ENCODE measurements at regions not wholly inside any gene's neighbourhood (a gene's known extent, or its start where the extent isn't known, plus 50 kb on each side); places are given as distances from the start of the nearest gene placed in this dataset.
"Not testable (repeated sequence)": the region's sequence is repeated elsewhere in the genome, so short reads cannot be mapped to it uniquely, and the experiment has no call there.

DNA sequence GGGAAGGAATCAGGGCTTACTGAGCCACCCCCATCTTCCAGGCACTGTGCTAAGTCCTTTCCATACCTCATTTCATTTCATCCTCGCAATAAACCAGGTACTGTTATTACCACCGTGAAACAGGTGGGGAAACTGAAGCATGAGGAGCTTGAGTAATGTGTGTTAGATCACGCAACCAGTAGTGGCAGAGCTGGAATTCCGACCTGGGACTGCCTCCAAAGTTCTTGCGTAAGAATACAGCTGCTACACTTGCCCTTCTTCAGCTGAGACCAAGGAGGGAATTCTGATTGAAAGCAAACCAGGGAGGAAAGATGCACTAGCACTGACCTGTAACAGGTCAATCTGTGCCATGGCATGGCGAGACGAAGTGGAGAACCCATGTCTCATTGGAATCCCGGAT, 113.4 kb upstream of the MSX2 start:
- no peak for DNase-seq

DNA sequence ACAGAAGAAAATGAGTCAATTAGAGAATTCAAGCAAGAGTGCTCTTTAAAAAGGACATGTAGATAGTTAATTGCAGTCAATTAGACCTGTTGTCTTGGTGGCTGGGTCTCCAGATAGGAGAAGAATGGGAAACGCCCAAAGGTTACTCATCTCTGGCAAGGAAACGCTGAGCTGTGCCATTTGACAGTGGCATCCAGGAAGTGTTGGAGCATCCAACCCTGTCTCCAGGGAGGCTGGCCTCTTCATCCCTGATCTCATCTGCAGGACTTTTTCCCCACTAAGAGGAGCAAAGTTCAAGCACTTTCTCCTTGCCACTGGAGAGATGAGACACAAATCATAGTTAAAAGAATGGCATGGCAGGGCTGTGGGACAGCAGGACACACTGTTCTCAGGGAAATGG, 111.7 kb upstream of the MSX2 start:
- DNase-seq, result no peak

DNA sequence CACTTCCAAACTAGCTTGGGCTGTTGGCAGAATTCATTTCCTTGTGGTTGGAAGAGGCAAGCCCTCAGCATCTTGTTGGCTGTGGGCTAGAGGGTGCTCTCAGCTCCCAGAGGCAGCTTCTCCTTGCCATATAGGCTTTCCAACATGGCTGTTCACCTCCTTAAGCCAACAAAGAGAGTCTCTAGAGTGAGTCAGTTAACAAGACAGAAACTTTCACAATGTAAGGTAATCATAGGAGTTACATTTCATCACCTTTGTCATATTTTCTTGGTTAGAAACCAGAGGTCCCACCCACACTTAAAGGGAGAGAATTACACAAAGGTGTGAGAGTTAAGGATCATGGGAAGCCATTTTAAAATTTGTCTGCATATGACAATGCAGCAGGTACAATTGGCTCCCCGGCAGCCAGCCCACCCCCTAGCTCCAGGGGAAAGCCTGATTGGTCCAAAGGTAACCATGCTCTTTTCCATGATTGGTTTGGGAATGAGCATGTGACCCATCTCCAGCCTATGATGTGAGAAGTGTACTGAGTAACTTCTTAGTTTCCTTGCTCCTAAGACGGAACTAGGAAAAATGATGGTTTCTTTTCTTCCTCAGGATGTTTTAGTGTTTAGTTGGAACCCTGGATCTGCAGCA, 109.8 kb upstream of the MSX2 start:
- DNase-seq, result no peak

DNA sequence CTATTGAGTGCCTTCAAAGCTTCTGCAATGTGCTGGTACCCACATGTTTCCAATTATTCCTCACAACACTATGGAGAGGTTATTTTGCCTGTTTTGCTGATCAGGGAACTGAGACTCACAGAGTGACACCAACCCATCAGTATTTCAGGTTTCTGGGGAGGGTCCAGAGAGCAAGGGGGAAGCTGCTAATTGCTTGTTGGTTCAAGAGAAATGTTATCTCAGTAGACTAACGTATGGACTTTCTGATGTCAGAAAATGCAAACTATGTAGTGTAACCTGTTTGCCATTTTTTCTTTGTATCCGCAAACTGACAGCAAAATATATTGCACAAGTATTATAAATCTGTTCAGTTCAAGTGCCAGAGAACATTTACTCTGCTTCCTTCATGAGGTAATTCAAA, 108.3 kb upstream of the MSX2 start:
- no peak for DNase-seq

DNA sequence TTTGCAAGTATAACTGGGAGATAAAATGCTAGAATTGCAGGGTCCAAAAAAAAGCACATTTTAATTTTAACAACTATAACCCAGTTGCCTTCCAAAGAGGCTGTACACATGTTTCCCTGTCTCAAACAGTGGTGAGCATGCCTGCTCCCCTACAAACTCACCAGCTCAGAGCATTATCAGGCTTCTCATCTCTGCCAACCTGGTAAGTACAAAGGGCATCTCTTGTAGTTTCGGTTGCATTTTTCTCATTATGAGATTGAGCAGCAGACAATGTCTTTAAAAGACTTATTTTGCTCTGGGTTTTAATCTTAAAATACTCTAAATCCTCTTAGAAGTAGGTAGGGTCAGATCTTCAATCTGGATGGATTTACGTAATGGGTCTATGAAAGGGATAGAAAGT, 107.1 kb upstream of the MSX2 start:
- DNase-seq, result no peak

DNA sequence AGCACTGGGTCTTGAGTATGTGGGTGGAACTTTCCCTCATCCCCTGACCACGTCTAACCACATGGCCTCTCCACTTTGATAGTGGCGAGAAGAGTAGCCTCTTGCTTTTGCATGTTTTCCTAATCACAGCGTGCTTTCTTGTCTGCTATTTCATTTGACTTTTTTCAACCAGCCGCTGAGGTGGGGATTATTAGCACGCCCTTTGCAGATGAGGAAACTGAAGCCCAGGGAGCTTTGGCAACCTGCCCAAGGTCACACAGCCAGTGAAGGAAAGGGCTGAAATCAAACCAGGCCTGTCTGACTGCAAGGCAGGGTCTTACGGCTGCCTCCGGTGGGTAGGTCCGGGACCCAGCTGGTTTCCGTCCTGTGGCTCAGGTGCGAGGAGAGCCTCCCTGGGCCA, 106.5 kb upstream of the MSX2 start:
- DNase-seq, result no peak

DNA sequence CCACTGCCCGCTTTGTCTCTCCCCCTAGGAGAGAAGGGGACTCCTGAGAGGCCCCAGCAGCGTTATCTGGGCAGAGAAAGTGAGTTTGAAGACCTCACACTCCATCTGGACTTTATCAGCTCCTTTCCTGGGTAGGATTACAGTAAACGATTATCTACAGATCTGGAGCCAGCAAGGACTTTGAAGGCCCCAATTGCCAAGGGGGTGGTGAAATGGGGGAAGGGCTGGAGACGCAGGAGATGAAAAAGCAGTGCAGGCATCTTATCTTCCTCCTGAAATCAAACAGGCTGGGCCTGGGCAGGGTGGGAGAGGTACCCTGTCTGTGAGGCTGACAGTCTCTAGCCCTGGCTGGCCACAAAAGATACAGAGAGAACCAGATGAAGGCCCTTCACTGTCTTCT, 105.8 kb upstream of the MSX2 start:
- DNase-seq, result no peak

DNA sequence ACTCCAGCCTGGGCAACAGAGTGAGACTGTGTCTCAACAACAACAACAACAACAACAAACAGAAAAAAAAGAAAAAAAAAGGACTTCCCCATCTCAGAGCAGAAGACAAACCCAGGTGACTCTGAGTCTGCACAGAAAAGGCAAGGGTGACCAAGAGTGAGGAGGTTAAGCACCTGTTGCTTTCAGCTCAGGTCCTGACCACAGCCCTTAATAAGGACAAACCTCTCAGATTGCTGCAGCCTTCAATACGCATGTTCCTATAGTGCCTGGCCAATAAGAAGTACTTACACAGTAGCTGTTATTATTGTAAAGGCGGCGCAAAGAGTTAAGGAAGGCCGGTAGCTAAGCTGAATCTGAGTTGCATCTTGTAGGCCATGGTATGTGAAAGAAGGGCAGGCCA, 102.3 kb upstream of the MSX2 start:
- DNase-seq, result no peak

DNA sequence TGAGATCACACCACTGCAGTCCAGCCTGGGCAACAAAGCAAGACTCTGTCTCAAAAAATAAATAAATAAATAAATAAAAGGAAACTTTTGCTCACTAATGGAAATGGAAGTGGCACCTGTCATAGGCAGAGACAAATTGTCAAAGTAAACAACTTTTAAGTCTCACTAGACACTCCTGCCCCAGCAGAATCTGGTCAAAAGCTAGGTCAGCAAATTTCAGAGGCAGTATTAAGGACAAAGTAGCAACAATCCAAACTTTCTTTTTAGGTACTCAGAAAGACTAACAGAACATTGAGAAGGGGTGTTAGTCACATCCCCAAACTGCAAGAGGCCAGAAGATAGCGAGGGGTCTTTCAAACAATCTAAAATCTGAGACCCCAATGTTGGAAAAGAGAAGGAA, 101.4 kb upstream of the MSX2 start:
- DNase-seq, result no peak

DNA sequence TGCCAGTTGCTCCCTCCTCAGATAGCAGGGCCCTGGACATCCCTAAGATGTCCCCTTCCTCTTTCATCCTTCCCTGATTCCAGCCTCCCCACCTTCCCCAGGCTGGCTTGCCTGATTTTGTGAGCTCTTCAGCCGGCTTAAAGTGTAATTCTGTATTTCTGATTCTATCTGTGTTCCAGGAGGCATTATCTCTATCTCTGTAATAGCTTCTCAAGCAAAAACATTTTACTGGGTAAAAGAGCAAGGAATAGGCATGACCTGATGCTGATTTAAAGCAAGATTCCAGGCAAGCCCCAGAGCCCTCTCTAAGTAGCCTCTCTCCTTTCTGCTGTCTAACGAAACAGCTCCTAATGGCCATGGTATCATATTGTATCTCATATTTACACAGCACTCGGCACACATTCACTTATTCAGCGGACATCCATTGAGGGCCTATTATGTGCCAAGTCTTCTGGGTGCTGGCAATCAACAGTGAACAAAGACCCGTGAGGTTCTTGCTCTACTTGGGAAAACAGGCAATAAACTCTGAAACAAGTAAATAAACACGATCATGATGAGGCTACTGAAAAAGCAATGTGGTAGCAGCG, 100.9 kb upstream of the MSX2 start:
- no peak for DNase-seq

DNA sequence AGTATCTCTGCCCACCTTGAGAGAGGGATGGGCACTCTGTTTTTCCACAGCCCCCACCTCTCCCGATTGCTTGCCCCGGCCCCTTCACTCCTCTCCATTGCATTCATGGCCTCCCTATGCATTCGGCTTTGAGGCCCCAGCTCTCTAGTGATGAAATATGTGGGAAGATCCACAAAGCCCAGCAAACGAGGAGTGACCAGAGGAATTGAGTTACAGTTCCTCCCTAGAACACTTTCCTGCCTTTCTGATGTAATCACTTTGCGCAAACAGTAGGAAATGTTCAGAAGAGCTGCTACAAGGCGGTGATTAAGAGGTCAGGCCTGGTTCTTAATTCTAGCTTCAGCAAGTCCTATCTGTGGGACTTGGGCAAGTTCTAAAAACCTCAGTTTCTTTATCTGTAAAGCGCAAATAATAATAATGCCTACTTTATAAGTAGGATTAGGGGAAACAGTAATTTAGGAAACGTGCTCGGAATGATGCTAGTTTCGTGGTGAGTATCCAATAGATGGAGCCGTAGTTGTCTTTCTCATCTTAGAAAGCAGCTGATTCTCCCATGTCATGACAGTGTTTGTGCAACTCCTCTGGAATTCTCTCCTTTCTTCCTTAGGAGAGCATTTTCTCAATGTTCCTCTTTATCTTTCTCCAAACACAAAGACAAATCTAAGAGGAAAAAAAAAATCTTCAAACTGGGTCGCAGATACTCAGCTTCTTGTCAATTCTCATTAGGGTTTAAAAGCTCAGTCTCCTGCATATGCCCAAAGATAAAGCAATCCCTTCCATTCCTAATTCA, 99.5 kb upstream of the MSX2 start:
- DNase-seq, result no peak

DNA sequence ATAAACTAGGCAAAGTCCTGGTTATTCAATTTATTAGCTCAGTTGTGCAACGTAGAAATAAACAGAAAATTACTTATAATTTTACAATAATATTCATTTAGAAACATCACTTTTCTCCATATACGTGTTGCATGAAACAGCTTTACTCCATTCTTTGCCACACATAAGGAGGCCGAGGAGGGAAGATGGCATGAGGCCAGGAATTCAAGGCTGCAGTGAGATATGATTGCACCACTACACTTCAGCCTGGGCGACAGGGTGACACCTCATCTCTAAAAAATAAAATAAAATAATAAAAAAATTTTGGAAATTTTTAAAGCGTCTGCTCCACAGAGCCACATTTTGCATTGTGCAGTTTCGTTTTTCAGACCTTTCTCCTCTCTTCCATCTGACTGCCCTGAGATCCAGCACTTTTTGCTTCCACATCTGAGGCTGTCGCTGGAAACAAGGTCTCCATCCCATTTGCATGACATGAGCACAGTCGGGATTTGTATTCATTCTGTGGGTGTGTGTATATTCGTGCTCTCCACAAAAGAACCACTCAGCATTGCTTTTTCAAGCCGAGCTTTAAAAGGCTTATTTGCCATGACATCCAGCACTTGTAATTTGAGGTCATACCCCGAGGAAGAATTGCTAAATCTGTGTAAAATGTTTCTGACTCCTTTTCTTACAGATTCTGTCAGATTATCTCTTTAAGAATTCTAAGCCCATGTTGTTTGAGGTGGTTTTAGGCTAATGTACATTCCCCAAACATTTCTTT, 98.6 kb upstream of the MSX2 start:
- DNase-seq, result no peak

DNA sequence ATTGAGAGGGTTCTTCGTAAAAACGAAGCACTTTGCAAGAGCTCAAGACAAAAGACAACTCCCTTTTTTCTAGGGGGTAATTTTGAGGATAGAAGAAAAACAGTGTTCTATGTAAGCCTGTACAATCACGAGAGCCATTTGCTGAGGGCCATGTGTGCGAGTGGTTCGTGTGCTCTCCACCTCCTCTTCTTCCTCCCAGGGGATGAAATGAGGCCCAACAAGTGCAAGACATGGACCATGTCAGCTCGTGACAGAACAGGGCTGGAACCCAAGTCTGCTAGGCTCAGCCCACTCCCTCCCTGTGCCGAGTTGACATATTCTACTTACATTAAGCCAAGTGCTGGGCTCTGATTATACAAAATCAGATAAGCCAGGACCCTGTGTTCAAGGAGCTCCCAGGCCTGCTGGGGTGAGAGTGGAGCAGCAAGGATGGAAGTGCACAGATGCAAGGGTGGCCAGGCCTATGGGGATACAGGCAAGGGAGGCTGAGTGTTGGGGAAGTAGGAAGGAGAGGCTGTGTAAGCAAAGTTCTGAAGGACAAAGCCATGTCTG, 97.9 kb upstream of the MSX2 start:
- no peak for DNase-seq

DNA sequence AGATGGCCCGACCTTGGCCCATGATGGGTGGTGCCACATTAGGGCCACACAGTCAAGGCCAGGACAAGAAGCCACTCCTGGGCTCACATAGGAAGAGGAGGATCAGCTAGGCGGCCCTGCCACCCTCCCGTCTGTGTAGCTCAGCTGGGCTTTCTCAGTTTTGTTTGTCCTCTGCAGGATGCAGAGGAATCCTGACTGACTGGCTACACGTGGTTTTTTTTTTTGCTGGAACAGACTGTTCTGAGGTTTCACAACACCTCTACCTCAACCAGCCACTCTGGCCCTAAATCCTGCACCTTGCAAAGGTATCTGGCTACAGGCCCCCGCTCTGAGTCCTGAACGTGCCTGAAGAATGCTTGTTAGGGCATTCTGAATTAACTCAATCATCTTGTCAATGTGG, 88.3 kb upstream of the MSX2 start:
- DNase-seq, result no peak

DNA sequence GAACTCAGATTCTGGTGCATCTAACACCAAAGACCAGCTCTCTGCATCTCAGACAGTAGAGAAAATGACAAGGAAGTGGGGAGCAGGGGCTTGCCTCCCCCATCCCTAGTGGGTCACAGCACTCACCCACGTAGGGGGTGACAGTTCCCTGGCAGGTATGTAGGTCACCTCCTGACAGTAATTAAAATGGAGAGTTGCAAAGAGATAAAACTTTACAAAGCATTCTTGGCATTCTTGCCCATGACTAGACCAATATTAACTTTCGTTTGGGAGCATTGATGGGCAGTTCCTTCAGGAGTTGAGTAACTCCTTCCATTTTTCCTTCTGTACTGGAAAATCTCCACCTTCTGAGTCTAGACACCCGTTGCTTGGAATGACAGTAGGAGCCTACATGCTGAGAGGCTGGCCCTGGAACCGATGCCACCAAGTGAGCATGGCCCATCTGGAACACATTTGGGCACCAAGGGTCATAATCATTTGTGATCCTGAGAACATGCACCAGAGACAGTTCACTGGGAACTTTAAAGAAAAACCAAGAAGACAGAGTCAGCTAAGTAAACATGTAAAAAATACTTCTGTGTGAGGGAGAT, 81.5 kb upstream of the MSX2 start:
- no peak for DNase-seq

DNA sequence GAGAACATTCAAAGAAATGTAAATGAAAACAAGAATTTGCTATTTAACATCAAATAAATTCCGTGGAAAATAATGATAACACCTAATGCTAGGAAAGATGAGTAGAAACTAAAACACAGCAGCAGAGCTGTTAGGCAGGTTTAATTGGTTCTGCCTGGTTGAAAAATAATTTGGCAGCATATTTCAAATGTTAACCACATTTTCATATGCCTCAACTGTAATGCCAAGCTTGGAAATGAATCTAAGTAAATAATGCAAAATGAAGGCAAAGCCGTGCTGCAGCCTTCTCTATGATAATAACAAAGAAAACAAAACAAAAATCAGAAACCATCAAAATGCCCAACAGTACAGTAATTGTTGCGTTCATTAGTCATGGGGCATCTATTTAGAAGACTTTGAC, 79.9 kb upstream of the MSX2 start:
- no peak for DNase-seq

DNA sequence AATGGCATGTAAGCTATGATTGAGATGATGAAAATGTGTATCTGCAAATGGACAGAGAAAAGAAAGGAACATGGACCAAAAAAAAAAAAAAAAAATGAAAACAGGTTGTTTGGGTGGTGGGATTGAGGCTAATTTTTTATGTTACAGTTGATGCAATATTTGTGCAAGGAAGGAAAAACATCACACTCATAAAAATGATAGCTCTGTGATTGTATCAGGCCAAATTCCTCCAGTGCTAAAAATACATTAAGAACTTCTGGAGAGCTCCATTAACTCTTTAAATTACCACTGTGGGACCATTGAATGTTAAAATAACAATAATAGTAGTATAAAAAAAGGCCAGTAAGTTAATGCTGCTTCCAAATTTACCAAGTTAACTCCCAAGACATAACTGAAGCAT, 79.5 kb upstream of the MSX2 start:
- DNase-seq, result no peak

DNA sequence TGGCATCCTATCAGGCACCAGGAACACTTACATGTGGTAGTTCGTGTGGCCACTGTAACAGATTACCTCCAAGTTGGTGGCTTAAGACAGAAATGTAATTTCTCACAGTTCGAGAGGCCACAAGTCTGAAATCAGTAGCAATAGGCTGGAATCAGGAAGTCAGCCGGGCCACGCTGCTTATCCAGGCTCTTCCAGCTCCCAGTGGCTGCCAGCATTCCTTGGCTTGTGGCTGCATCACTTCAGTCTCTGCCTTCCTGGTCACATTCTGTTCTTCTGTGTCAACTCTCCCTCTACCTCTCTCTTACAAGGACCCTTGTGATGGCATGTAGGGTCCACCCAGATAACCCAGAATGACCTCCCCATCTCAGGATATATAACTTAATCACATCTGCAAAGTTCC, 78.7 kb upstream of the MSX2 start:
- no peak for DNase-seq

DNA sequence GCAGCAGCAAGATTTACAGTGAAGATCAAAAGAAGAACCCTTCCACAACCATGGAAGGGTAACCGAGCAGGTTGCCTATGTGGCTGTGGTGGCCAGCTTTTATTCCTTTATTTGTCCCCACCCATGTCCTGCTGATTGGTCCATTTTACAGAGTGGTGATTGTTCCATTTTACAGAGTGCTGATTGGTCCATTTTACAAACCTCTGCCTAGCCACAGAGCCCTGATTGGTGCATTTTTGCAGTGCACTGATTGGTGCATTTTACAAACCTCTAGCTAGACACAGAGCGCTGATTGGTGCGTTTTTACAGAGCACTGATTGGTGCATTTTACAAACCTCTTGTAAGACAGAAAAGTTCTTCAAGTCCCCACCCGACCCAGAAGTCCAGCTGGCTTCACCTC, 75.8 kb upstream of the MSX2 start:
- not testable (repeated sequence) for DNase-seq

DNA sequence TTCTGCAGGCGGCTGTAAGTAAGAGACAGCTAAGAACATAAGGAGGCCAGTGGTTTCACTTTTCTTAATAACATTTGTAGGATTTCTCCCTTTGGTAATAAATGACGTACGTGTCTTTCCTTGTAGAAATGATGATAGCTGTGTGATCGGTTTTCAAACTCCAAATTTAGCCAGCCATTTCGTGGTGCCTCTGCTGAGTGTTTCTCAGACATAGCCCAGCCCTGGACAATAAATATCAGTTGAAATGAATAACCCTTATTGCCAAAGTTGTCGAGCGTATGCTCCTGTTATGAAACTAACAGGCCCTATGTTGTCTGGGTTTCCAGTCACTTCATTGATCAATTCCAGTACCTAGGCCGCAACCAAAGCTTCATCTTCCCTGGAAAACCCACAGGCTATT, 75.0 kb upstream of the MSX2 start:
- DNase-seq, result no peak

DNA sequence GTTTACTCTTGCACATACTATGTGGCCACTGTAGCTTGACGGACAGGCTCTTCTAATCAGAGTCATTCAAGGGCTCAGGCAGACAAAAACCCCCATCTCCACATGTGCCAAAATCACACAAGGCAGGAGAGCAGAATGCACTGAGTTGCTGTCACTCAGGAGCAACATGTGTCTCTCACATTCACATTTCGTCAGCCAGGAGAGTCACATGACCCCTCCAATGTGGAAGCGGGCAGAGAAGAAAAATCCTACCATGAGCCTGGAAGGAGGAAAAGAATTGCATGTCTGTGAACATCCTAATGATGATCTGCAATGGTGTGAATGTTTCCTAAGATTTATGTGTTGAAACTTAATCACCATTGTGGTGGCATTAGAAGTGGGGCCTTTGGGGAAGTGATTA, 69.9 kb upstream of the MSX2 start:
- DNase-seq, result no peak

DNA sequence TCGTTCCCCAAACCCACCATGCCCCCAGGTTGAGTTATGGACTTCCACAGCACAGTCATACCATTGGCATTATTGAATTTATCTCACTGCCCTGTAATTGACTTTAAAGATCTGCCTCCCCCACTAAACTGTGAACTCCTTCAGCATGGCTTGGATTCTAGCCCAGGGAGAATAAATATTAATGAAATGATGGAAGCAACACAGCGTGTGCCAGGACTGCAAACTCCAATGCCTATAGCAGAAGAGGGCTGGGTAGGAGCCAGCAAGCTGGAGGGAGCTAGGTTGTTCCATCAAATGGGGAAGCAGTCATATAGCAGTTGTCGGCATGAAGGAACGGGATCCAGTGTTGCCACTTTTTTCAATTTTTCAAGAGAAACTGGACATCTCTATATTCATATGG, 69.0 kb upstream of the MSX2 start:
- no peak for DNase-seq

DNA sequence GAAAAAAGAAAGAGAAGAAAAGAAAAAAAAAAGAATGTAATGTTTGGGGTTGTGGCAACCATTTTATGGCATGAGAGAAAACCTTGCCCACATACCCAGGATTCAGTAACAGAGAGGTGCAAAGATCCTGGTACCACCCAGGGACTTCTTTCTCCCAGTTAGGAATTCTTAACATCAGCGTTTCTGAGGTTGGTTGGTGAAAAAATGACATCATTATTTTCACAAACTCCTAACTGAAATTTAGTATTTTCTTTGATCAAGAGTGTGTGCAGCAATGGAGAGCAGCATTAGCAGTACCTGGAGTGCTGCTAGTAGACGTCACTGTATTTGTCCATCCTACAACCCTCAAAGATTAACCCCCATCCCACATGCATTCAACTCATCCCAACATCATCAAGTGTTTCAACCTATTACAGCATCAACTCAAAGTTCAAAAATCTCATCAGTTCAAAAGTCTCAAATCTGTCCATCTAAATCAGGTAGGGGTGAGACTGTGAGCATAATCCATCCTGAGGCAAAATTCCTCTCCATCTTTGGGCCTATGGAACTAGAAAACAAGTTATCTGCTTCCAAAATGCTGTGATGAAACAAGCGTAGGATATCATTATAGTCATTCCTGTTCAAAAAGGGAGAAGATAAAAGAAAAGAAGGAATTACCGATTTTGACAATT, 60.1 kb upstream of the MSX2 start:
- DNase-seq, result no peak
